GDM1 (cell line): ENCODE measurements at regions not wholly inside any gene's neighbourhood (a gene's known extent, or its start where the extent isn't known, plus 50 kb on each side); places are given as distances from the start of the nearest gene placed in this dataset.

ENCODE experiments used
- DNase-seq: peaks from one replicate; lab custom pipeline; 2025; lab: John Stamatoyannopoulos, UW

DNA sequence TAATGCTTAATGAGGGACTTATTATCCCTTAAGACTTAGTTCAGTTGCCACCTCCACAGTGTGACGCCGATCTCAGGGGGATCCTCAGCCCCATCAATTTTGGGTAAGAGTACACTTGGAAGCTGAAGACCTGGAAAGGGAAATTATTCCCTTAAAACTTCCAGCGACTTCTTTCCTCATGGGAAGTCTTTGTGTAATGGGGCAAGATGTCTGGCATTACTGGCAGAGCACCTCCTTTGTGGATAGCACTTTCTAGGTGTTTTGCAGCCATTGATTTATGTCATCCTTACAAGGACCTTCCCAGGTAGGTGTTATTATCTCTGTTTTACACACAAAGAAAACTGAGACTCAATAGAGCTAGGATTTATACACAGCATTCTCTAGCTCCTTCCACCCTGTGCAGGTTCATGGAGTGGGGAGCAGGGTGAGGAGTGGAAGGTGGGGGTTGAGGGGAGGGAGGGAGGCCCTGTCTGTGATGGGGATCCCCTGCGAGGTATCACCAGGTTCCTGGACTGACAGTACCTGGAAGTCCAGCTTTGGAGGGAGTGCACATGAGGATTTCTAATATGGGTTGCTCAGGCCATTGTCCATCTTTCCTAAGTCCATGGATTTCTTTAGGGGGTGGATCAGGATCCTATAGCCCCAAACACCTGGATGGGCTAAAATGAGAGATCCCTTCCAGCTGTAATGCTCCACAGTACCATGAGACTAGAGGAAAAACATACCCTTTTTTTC lies 79.4 kb downstream of the MYCN start:
- no peak for DNase-seq

DNA sequence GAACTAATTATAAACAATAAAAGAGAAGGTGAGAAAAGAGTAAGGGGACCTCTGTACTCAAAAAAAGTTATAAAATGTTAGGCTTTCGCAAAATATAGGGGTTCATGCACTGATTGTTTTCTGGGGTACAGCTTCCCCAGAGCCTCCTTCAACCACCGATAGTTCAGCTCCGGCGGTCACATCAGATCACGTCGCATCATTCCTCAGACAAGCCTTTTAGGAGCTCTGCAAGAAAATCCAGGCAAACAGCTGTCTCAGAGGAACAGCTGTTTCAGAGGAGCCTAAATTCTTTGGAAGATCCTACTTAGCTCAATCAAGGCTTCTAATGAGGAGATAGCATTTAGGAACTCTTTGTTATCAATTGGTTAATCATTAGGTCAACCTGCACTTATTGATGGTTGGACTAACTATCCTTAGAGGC lies 78.7 kb downstream of the MYCN start:
- no peak for DNase-seq

DNA sequence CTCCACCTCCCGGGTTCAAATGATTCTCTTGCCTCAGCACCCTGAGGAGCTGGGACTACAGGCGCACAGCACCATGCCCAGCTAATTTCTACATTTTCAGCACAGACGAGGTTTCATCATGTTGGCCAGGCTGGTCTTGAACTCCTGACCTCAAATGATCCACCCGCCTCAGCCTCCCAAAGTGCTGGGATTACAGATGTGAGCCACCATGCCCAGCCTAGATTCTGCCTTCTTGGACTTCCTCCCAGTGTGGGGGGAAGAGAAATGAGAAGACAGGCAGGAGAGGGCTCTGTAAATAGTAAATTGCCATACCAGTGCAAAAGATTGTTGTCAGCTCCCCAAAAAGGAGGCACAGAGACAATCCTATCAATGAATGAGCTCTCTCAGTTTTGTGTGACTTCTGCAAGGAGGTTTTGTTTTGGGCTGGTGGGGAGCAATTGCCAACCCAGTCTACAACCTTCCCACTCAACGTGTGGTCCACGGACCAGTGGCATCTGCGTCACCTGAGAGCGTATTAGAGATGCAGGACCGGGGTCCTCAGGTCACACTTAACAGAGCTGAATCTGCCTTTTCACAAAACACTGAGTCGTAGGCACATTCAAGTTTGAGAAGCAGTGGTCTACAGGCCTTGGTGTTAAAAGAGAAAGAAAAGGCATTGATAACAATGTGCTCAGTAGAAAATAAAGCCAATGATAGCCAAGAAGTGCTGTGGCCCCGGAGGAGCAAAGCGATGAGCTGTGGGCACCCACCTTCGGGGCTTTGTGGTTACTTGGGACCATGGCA lies 78.1 kb downstream of the MYCN start:
- DNase-seq: no peak

DNA sequence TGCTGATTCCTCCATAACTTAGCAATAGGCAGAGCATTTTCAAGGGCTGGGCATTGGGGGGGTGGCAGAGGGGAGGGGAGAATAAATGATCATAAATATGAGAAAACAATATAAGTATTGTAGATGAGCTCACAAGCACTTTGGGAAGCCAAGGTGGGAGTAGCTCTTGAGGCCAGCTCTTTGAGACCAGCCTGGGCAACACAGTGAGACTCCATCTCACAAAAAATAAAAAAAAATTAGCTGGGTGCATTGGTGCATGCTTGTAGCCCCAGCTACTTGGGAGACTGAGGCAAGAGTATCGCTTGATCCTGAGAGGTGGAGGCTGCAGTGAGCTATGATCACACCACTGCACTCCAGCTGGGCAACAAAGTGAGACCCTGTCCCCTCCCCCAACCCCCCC lies 75.9 kb downstream of the MYCN start:
- DNase-seq: no peak

DNA sequence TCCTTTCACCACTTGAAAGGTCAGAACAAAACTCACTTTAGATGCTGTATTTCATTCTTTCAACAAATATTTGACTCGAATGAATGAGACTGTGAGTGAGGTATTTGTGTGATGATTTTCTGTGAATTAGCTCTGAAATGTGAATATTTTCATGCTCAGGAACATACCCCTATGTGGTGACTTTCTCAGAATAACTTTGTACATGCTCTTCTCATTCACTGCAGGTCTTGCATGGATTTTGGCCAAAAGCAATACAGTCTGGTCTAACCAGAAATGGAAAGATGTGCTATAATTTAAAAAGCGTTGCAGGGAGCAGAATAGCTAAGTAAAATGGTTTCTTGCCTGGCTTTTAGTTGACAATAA lies 75.5 kb downstream of the MYCN start:
- DNase-seq: no peak

DNA sequence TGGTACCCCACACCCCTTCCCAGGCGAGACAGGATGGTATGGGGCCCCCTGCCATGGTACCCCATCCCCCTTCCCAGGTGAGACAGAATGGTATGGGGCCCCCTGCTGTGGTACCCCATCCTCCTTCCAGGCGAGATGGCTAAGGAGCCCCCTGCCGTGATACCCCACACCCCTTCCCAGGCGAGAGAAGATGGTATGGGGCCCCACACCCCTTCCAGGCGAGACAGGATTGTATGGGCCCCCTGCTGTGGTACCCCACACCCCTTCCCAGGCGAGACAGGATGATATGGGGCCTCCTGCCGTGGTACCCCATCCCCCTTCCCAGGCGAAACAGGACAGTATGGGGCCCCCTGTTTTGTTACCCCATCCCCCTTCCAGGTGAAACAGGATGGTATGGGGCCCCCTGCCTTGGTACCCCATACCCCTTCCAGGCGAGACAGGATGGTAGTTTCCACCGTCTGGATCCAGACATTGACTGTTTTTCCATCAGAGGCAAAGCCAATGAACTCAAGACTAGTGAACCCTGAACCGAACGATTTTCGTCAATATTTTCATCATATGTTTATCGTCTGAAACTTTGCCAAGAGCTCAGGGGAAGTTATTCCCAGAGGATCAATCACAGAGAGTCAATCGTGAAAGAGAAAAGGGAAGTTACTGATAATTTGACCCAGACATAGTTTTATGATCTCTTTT lies 75.0 kb downstream of the MYCN start:
- DNase-seq: no peak

DNA sequence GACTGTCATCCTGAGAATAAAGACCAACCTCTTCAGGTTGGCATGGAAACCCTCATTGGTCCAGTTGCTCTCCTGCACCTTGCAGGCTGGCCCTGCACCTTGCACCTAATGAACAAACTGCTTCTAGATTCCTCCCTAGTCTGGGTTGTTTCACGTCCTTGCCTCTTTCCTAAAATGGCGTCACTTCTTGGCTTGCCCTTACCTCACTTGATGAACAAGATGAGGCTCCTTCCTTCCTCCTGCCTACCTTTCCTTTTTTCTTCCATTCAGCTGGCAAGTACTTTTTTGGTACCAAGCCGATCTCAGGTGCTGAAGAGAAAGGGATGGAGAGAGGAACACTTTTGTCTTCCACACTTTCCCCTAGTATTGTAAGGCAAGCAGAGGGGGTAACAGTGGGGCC lies 74.5 kb downstream of the MYCN start:
- no peak for DNase-seq

DNA sequence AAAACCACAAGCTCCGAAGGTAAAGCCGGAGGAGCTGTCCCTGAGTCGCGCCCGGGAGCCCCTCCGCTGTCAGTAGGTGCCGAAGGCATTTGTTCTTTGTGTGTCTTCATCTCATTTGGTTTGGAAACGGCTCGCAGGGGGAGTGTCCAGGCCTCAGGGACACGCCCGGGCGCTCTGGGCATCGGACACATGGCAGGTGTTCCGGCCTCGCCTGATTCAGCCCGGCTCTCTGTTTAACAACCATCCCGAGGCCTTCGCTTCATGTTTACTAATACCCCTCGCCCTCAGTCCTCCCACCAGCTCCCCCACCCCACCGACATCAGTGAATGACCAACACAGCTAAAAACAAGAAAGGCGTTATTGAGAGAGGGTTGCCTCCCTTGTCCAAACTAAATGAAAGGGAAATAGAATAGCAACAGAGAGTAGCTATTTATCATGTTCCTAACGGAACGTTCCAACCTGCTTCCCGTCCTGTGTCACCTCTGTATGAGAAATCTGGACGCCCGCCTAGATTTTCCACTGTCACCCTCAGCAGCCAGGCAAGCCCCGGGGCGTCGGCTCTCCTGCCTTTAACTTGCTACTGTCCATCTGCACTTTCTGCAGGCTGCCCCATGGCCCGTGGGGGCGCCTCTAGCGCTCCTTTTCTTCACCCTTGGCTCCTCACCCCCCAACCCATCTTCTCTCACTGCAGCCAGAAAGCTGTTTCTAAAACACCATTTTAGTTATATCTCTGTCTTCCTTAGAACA lies 73.9 kb downstream of the MYCN start:
- DNase-seq: no peak

DNA sequence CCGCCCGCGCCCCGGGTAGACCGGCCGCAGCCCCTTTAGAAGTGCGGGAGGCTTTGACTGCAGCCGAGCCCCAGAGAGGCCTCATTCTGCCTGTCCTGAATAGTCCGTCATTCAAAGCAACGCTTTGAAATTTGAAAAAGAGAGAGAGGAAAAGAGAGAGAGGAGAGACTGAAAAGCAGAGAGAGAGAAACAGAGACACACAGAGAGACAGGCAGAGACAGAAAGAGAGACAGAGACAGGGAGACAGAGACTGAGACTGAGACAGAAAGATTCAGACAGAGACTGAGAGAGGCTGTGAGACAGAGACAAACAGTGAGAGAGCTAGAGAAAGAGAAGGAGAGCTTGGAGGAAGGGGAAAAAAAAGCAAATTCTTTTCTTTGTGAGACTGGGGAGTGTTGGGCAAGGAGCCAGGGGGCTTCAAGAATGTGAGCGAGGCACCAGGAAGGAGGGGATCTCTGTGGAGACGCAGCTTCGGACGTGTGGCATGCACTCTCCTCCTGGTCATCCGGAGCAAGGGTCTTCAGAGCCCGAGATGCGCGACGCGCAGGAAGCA lies 73.1 kb downstream of the MYCN start:
- no peak for DNase-seq

DNA sequence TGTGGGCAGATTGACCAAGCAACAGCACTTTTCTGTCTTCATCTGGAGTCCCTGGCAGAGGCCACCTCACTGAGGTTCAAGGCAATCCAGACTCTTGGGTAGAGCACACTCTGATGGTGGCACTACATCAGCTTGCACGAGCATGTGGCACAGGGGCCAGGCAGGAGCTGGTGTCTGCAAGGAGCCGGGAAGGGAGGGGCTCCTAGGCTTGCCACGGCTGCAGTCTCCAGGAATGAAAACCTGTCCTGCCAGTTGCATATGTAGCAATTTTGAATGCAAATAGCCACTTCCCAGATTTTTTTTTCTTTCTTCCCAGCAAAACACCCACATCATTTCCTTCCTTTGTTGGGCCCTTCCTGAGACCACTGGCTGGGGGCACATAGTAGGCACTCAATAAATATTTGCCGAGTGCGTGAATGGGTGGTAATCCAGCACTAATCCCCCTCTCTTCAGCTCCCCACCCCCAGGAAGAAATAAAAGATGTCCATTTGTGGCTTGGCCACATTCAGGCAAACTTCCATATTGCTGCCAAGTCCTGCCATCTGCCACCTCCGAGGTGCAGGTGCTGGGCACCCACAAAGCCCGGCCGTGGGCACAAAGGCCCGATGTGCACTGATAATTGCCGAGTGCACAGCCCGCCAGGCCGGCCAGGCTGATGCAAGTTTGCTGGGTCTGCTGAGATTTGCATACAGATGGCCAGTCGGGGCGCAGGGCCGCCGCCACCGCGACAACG lies 72.4 kb downstream of the MYCN start:
- DNase-seq: no peak

DNA sequence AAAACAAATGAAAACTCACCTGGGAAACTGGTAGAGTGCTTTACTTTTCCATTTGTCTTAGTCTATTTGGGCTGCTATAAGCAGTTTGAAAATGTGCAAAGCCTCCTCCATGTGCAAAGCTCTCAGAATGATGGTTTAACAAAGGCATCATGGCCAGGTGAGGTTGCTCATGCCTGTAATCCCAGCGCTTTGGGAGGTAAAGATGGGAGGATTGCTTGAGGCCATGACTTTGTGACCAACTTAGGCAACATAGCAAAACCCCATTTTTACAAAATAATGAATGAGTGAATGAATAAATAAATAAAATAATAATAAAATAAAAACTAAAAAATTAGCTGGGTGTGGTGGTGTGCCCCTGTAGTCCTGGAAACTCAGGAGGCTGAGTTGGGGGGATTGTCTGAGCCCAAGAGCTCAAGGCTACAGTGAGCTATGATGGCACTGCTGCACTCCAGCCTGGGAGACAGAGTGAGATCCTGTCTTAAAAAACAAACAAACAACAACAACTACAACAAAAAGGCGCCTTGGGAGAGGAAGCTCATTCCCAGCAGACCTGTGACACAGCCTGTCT lies 71.8 kb downstream of the MYCN start:
- no peak for DNase-seq

DNA sequence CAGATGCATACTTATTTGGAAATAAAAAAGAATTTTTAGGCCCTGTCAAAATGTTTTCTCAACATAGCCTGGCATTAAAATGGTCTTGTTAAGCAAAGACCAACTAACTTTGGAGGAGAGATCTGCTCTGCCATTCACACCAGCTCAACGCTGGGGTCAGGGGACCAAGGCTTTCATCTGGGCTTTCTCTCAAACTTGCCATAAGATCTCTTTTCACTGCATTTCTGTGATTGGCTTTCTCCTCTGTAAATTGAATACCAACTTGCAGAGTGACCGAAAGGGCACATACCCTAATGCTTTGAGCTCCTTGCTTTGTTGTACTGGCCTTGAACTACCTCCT lies 71.2 kb downstream of the MYCN start:
- no peak for DNase-seq

DNA sequence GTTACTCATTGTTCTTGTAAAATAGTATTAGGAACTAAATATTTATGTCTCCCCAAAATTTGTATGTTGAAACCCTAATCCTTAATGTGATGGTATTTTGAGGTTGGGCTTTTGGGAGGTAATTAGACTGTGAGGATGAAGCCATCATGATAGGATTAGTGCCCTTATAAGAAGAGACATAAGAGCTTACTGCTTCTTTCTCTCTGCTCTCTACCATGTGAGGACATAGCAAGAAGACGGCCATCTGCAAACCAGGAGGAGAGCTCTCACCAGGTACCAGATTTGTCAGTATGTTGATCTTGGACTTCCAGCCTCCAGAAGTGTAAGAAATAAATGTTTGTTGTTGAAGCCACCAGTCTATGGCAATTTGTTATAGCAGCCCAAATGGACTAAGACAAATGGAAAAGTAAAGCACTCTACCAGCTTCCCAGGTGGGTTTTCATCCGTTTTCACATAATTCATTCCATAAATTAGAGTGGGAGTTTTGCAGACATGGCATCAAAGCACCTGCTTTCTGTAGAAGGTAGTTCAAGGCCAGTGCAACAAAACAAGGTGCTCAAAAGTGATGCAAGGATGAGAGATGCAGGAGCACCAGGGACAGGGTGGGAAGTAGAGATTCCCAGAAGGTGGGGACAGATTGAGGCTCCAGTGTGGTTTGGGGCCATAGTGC lies 70.7 kb downstream of the MYCN start:
- no peak for DNase-seq

DNA sequence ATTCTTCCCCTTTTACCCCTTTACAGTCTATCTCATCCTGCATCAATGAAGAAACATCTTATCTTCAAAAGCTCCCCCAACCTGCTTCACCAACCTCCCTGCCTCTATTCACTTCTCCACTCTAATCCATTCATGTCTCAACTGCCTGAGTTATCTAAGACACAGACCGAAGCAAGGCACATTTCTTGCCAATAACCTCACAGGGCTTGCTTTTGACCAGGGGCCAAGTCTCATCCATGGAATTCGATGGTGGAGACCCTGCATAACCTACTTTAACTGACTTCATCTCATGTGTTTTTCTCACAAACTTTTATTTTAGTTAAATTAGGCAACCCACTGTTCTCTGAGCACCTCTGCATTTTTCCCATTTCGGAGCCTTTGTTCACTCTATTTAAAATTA lies 69.7 kb downstream of the MYCN start:
- no peak for DNase-seq

DNA sequence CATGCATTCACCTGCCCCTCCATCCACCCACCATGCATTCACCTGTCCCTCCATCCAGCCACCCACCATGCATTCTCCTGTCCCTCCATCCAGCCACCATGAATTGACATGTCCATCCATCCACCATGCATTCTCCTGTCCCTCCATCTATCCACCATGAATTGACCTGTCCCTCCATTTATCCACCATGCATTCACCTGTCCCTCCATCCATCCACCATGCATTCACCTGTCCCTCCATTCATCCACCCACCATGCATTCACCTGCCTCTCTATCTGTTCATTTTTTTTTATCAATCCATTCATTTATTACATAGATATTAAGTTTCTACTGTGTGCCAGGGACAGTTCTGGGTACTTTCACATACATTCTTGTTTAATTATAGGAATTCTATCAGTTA lies 69.2 kb downstream of the MYCN start:
- no peak for DNase-seq

DNA sequence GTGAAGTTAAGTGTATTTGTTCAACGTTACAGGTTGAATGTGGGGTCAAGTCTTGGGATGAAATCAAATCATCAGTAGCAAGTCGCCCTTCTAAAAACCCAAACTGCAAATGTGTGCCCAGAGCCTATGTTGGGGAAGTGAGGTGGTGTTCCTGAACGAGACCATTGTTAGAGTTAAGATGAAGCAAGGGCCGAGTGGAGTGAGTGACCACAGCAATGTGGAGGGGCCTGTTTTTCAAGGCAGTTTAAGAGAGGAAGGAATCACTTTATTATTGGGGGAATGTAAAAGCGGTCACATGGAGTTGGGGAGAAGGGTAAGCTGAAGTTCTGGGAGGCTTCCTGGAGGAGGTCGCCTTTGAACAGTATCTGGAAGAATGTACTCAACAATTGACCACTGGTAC lies 68.5 kb downstream of the MYCN start:
- no peak for DNase-seq

DNA sequence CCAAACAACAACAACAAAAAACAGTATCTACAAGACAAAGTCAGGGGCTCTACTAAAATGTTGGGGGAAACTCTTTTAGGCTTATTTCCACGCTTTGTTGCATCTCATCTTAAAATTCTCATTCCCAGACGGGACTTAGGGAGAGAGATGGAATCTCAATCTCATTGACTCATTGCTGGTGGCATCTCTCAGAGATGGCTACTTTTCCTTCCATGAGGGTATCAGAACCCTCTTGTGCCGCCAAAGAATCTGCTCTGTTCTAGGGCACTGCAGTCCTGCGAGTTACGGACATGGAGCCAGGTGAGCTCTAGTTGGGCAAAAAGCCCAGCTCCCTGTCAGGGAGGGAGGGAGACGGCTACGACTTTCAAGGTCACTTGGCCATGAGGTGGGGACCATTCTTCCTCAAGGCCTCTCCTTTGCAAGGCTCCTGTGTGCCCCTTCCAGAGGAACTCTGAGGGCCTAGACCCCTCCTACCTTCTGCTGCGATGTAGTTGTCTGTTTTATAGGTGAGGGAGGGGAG lies 68.0 kb downstream of the MYCN start:
- no peak for DNase-seq

DNA sequence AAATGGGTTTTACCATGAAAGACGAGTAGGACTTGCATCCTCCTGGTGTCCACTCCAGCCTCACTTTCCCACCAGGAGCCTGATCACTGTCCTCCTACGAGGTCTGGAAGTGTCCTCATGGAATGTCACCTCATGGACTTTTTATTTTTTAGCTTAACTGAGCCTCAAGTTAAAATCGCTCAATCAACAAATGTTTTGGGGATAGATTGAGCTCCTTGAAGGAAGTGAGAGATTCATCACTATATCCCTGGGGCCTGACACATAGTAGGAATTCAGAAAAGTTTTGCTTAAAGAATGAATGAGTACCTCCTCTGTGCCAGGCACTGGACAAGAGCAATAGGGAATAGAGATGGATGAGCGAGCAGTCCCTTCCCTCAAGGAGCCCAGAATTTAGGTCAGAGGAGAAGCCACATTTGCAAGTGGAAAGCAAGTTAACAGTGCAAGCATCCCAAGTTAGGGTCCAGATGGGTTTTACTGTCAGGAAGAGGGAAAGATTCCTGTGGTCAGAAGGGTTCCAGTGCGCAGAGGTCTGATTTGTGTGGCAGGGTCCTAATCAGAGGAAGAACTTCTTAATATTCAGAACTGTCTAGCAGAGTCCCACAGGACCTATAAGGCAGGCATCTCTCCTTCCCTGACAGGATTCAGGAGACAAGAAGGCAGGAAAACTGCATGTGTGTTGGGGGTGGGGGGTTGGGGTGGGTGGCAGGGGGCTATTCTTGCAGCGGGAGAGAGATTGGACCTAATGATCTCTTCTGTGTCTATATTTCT lies 67.0 kb downstream of the MYCN start:
- DNase-seq: no peak

DNA sequence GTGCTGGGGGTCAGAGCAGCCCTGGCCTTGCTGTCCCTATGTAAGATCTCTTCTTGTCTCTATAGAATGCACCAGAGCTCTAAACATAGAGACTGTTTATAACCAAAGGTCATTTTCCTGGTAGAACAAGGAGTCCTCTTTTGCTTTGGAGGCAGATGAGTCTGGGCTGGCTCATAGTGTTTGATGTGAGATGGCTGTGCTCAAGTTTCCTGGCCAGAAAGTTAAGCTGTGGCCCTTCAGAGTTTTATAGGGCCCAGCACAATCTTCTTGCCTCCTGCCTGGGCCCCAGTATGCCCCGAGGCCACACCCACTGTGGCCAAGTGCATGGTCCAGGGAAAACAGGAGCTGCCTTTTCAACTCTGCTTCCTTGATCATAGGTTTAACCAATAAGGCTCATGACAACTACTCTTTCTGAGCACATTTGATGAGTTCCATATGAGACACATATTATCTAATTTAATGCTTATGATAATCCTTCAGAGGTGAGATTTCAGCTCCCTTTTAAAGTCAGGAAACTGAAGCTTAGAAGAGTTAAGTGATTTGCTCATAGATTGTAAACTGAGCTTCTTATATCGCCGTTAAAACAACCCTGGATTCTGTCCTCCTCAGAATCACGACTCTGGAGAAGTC lies 66.3 kb downstream of the MYCN start:
- no peak for DNase-seq
